ENCODE measurements at regions not wholly inside any gene's neighbourhood (a gene's known extent, or its start where the extent isn't known, plus 50 kb on each side); places are given as distances from the start of the nearest gene placed in this dataset.

DNA sequence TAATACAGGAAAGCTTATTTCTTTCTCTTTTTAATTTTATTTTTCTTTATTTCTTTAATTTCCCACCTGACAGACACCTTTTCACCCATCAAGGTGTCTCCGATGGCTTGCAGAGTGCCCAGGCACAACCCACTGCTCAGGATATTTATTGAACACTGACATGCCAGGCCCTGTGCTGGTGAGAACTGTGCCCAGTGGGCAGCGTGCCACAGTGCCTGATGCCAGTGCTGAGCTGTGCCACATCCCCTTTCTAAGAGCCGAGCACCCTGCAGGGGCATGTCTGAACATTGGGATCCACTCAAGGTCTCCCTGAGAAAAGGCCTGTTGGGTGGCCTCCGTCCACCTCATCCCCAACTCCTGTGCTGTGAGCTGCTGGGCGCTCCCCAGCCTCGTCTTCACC, 158.6 kb upstream of the RAB6C start:
- H3K9me3 Mint-ChIP-seq = peaks cover 3% of the 10 kb centered on the region
- no peak overlapping the region for H3K27ac ChIP-seq
- H3K4me3 Mint-ChIP-seq = no peak overlapping the region
- H3K36me3 ChIP-seq = no peaks in the 10 kb centered on the region
- H3K9ac ChIP-seq = no peak overlapping the region
- H2AFZ ChIP-seq (replicated peaks) = no peak overlapping the region
- no peaks in the 10 kb centered on the region for H3F3A ChIP-seq (ENCODE audit: low read depth)
- H3K79me2 ChIP-seq (ENCODE audit: low read depth) = no peaks in the 10 kb centered on the region
- TF ChIP-seq EZH2phosphoT487 (IDR thresholded peaks at IDR 0.05) (no peak), EZH2 (IDR thresholded peaks at IDR 0.05) (no peak)
- TF ChIP-seq, protein P1, sequence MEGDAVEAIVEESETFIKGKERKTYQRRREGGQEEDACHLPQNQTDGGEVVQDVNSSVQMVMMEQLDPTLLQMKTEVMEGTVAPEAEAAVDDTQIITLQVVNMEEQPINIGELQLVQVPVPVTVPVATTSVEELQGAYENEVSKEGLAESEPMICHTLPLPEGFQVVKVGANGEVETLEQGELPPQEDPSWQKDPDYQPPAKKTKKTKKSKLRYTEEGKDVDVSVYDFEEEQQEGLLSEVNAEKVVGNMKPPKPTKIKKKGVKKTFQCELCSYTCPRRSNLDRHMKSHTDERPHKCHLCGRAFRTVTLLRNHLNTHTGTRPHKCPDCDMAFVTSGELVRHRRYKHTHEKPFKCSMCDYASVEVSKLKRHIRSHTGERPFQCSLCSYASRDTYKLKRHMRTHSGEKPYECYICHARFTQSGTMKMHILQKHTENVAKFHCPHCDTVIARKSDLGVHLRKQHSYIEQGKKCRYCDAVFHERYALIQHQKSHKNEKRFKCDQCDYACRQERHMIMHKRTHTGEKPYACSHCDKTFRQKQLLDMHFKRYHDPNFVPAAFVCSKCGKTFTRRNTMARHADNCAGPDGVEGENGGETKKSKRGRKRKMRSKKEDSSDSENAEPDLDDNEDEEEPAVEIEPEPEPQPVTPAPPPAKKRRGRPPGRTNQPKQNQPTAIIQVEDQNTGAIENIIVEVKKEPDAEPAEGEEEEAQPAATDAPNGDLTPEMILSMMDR (IDR thresholded peaks at IDR 0.05) = no peak
- H3K4me3 ChIP-seq = no peak overlapping the region
- H3K4me1 ChIP-seq = no peaks in the 10 kb centered on the region
- H3K4me1 Mint-ChIP-seq = no peaks in the 10 kb centered on the region
- no peaks in the 10 kb centered on the region for H4K20me1 ChIP-seq (ENCODE audit: low read depth)
- H3K36me3 Mint-ChIP-seq = peaks cover 2% of the 10 kb centered on the region
- H3K27me3 Mint-ChIP-seq (ENCODE audit: insufficient read depth, low read depth) = no peaks in the 10 kb centered on the region
- no peak overlapping the region for H3K27ac Mint-ChIP-seq
- no peaks in the 10 kb centered on the region for H3K27me3 ChIP-seq
- no peak overlapping the region for H3K4me2 ChIP-seq
- H3K9me3 ChIP-seq (ENCODE audit: low read depth) = no peaks in the 10 kb centered on the region
- DNase-seq (ENCODE audit: low spot score) = no peak

DNA sequence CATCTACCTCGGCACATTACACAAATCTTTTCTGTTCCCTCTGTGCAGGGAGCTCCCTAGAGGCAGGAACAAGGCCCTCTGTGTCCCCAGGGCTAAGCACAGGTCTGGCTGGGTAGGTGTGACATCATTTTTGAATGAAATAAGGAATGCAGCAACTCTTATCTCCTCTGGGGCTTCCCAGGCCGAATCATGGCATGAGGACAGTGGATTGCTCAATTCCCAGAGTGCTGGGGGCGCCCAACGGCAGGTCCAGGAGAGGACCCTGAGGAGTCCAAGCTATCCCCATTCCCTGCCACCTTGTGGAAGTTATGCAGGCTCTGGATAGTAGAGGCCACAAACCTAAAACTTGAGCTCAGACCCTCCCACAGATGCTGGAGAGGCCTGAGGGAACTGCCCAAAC, 158.0 kb upstream of the RAB6C start:
- Histone ChIP-seq H3K27me3 (no peaks in the 10 kb centered on the region), H3K9ac (no peak overlapping the region), H3K4me2 (no peak overlapping the region), H3K36me3 (no peaks in the 10 kb centered on the region), H2AFZ (replicated peaks) (no peak overlapping the region), H4K20me1 (ENCODE audit: low read depth) (no peaks in the 10 kb centered on the region), H3K4me1 (no peaks in the 10 kb centered on the region), H3K79me2 (ENCODE audit: low read depth) (no peaks in the 10 kb centered on the region), H3K9me3 (ENCODE audit: low read depth) (no peaks in the 10 kb centered on the region), H3F3A (ENCODE audit: low read depth) (no peaks in the 10 kb centered on the region), H3K4me3 (no peak overlapping the region), H3K27ac (no peak overlapping the region)
- H3K27me3 Mint-ChIP-seq (ENCODE audit: insufficient read depth, low read depth) = no peaks in the 10 kb centered on the region
- no peak for DNase-seq (ENCODE audit: low spot score)
- H3K9me3 Mint-ChIP-seq = peaks cover 3% of the 10 kb centered on the region
- no peak overlapping the region for H3K4me3 Mint-ChIP-seq
- no peak overlapping the region for H3K27ac Mint-ChIP-seq
- TF ChIP-seq EZH2phosphoT487 (IDR thresholded peaks at IDR 0.05) (no peak), EZH2 (IDR thresholded peaks at IDR 0.05) (no peak)
- TF ChIP-seq, protein P1 (IDR thresholded peaks at IDR 0.05) = no peak
- peaks cover 2% of the 10 kb centered on the region for H3K36me3 Mint-ChIP-seq
- no peaks in the 10 kb centered on the region for H3K4me1 Mint-ChIP-seq

DNA sequence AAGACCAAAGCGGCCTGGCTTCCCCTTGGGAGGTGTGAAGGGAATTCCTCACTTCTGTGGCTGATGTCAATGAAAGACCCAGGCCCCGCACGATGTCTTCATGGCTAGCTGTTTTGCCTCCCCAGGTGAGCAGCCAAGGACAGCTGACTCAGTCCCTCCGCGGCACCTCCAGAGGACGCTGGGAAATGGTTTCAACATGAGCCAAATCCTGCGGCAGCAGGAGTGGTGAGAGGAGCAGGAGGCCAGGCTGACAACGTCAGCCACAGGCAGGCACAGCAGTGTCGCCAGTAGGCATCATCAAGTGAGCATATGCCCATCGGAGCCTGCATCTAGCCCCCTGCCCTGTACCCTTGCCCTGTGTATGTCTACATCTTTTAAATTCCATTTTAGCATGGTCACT, 156.4 kb upstream of the RAB6C start:
- H3K4me3 Mint-ChIP-seq = no peak overlapping the region

More for the DNA sequence above, 156.4 kb upstream of the RAB6C start:
- no peaks in the 10 kb centered on the region for H3K9me3 Mint-ChIP-seq
- no peaks in the 10 kb centered on the region for H3K36me3 ChIP-seq
- no peak overlapping the region for H3K9ac ChIP-seq
- no peaks in the 10 kb centered on the region for H4K20me1 ChIP-seq (ENCODE audit: low read depth)
- peaks cover 8% of the 10 kb centered on the region for H3K4me1 Mint-ChIP-seq
- no peaks in the 10 kb centered on the region for H3K27me3 ChIP-seq
- TF ChIP-seq, protein P1 (IDR thresholded peaks at IDR 0.05) = no peak
- TF ChIP-seq EZH2phosphoT487 (IDR thresholded peaks at IDR 0.05) (no peak), EZH2 (IDR thresholded peaks at IDR 0.05) (no peak)
- no peak overlapping the region for H3K4me2 ChIP-seq
- no peak for DNase-seq (ENCODE audit: low spot score)
- H3K79me2 ChIP-seq (ENCODE audit: low read depth) = no peaks in the 10 kb centered on the region
- no peaks in the 10 kb centered on the region for H3K9me3 ChIP-seq (ENCODE audit: low read depth)
- H3K27ac Mint-ChIP-seq = no peak overlapping the region
- H3K4me1 ChIP-seq = peaks cover 10% of the 10 kb centered on the region
- no peak overlapping the region for H3K27ac ChIP-seq
- H3K36me3 Mint-ChIP-seq = no peaks in the 10 kb centered on the region
- H3K27me3 Mint-ChIP-seq (ENCODE audit: insufficient read depth, low read depth) = no peaks in the 10 kb centered on the region
- H2AFZ ChIP-seq (replicated peaks) = no peak overlapping the region
- peaks cover 3% of the 10 kb centered on the region for H3F3A ChIP-seq (ENCODE audit: low read depth)
- no peak overlapping the region for H3K4me3 ChIP-seq

Data from neural progenitor cell (in vitro differentiated cells).